Posterior cingulate gyrus (tissue), 11 donors: ENCODE measurements at regions not wholly inside any gene's neighbourhood (a gene's known extent, or its start where the extent isn't known, plus 50 kb on each side); places are given as distances from the start of the nearest gene placed in this dataset.
"Not testable (repeated sequence)": the region's sequence is repeated elsewhere in the genome, so short reads cannot be mapped to it uniquely, and the experiment has no call there.

Source experiments
- DNase-seq, 10 donors: peaks; one replicate each; pipeline versions ENCODE4 v3.0.0 to v3.0.0-alpha.2; 2020 to 2021; ENCODE audit warnings: mixed read lengths in 3 of 10
- intact Hi-C: fragments of 100-400 bp; cut with DNase I; formaldehyde crosslinking; loops from one replicate; pipeline ENCODE4 v1.15.1; 2023

GRCh38 chr4:140222171-140222570 lies 68.2 kb upstream of the MAML3 start:
- intact Hi-C loops: no loop called here
- no peak for DNase-seq

- intact Hi-C loops: no loop called here
- no peak for DNase-seq
Measured at GRCh38 chr4:140220058-140220457, 66.1 kb upstream of the MAML3 start.

- DNase-seq: no peak
- intact Hi-C loops: no loop called here
Measured at GRCh38 chr4:140219567-140219966, 65.6 kb upstream of the MAML3 start.

GRCh38 chr4:140219070-140219469 lies 65.1 kb upstream of the MAML3 start:
- DNase-seq, intact Hi-C loops: not testable (repeated sequence)

GRCh38 chr4:140213749-140214148 lies 59.8 kb upstream of the MAML3 start:
- DNase-seq: no peak
- intact Hi-C loops: no loop called here

- intact Hi-C loops: no loop called here
- DNase-seq: no peak
Measured at GRCh38 chr4:140213116-140213515, 59.1 kb upstream of the MAML3 start.

GRCh38 chr4:140212646-140213045 lies 58.7 kb upstream of the MAML3 start:
- no peak for DNase-seq
- intact Hi-C loops: no loop called here

GRCh38 chr4:140212194-140212593 lies 58.2 kb upstream of the MAML3 start:
- intact Hi-C loops: no loop called here
- no peak for DNase-seq

- DNase-seq: no peak
- intact Hi-C loops: no loop called here
Measured at GRCh38 chr4:140211693-140212092, 57.7 kb upstream of the MAML3 start.

- intact Hi-C loops: no loop called here
- DNase-seq: no peak
Measured at GRCh38 chr4:140211161-140211560, 57.2 kb upstream of the MAML3 start.

- DNase-seq: no peak
- intact Hi-C loops: no loop called here
Measured at GRCh38 chr4:140208921-140209320, 54.9 kb upstream of the MAML3 start.
